ENCODE measurements at regions not wholly inside any gene's neighbourhood (a gene's known extent, or its start where the extent isn't known, plus 50 kb on each side); places are given as distances from the start of the nearest gene placed in this dataset.
"Not testable (repeated sequence)": the region's sequence is repeated elsewhere in the genome, so short reads cannot be mapped to it uniquely, and the experiment has no call there.

GRCh38 chr4:25981749-25982148 lies 67.7 kb downstream of the SMIM20 start:
- DNase-seq, result no peak

- no peak for DNase-seq
Measured at GRCh38 chr4:25982962-25983361, 68.9 kb downstream of the SMIM20 start.

GRCh38 chr4:25984266-25984665 lies 70.2 kb downstream of the SMIM20 start:
- no peak for DNase-seq

- DNase-seq, result no peak
Measured at GRCh38 chr4:25984796-25985195, 70.8 kb downstream of the SMIM20 start.

GRCh38 chr4:25986807-25987206 lies 72.8 kb downstream of the SMIM20 start:
- no peak for DNase-seq

- DNase-seq, result no peak
Measured at GRCh38 chr4:25991340-25991739, 77.3 kb downstream of the SMIM20 start.

GRCh38 chr4:25993395-25994185 lies 79.6 kb downstream of the SMIM20 start:
- no peak for DNase-seq

- DNase-seq, result not testable (repeated sequence)
Measured at GRCh38 chr4:25994577-25994976, 80.6 kb downstream of the SMIM20 start.

GRCh38 chr4:26000274-26000950 lies 86.4 kb downstream of the SMIM20 start:
- DNase-seq, result no peak

- no peak for DNase-seq
Measured at GRCh38 chr4:26001413-26001812, 87.4 kb downstream of the SMIM20 start.

GRCh38 chr4:26001816-26002215 lies 87.8 kb downstream of the SMIM20 start:
- DNase-seq, result no peak

- no peak for DNase-seq
Measured at GRCh38 chr4:26003056-26003455, 89.0 kb downstream of the SMIM20 start.

GRCh38 chr4:26004290-26004689 lies 90.3 kb downstream of the SMIM20 start:
- no peak for DNase-seq

- DNase-seq, result no peak
Measured at GRCh38 chr4:26005764-26006163, 91.7 kb downstream of the SMIM20 start.

GRCh38 chr4:26008737-26009136 lies 94.7 kb downstream of the SMIM20 start:
- DNase-seq, result no peak

- no peak for DNase-seq
Measured at GRCh38 chr4:26009502-26009901, 95.5 kb downstream of the SMIM20 start.

GRCh38 chr4:26010304-26010703 lies 96.3 kb downstream of the SMIM20 start:
- no peak for DNase-seq

GRCh38 chr4:26013629-26014028 lies 99.6 kb downstream of the SMIM20 start:
- DNase-seq, result no peak

GRCh38 chr4:26015133-26015651 lies 101.2 kb downstream of the SMIM20 start:
- DNase-seq, result no peak

GRCh38 chr4:26015906-26016305 lies 101.9 kb downstream of the SMIM20 start:
- no peak for DNase-seq

GRCh38 chr4:26017531-26017930 lies 103.5 kb downstream of the SMIM20 start:
- DNase-seq, result no peak

GRCh38 chr4:26017961-26018700 lies 104.1 kb downstream of the SMIM20 start:
- not testable (repeated sequence) for DNase-seq

All from right lung (tissue), 2 donors.